Vagina (tissue), 2 donors: ENCODE measurements at regions not wholly inside any gene's neighbourhood (a gene's known extent, or its start where the extent isn't known, plus 50 kb on each side); places are given as distances from the start of the nearest gene placed in this dataset.

Experiments used
- DNase-seq, 2 donors: peaks; one replicate each; pipeline ENCODE4 v3.0.0-alpha.2; 2017; ENCODE audit errors: extremely low spot score in 2 of 2
- H3K27ac ChIP-seq: fragments of 200-600 bp; sonication (generic); one replicate; pipeline ENCODE4 v1.5.1; 2019
- H3K27me3 ChIP-seq: fragments of 200-600 bp; sonication (generic); one replicate; pipeline ENCODE4 v1.5.1; 2019
- H3K36me3 ChIP-seq, 2 donors: fragments of 200-600 bp; sonication (generic); one replicate each; pipeline ENCODE4 v1.5.1; 2017 to 2019
- H3K4me1 ChIP-seq: fragments of 200-600 bp; sonication (generic); one replicate; pipeline ENCODE4 v1.5.1; 2019
- H3K4me3 ChIP-seq, 2 donors: fragments of 200-600 bp; sonication (generic); 1 replicate in 1 of 2; 2 replicates in 1 of 2; pipeline ENCODE4 v1.5.1; 2016 to 2019
- H3K9me3 ChIP-seq: fragments of 200-600 bp; sonication (generic); one replicate; pipeline ENCODE4 v1.5.1; 2019
- POLR2A ChIP-seq, 2 donors: fragments of 450-650 bp; IDR thresholded peaks; one replicate each; pipeline ENCODE4 v1.6.1; 2017; ENCODE audit warnings: antibody characterized with exemption in 2 of 2, mild to moderate bottlenecking in 2 of 2, moderate library complexity in 2 of 2
- POLR2AphosphoS5 ChIP-seq, 2 donors: sonication (generic); formaldehyde crosslinking; IDR thresholded peaks; one replicate each; pipeline ENCODE4 v1.9.0; 2017; ENCODE audit warnings: antibody characterized with exemption in 2 of 2, mild to moderate bottlenecking in 2 of 2, low read depth in 1 of 2; ENCODE audit not compliant: insufficient read depth in 1 of 2
- intact Hi-C: fragments of 100-400 bp; cut with DNase I; formaldehyde crosslinking; loops from one replicate; pipeline ENCODE4 v1.15.1; 2023
- TF ChIP-seq, protein P1 (sequence below), 3 experiments: fragments of 450-650 bp in 2 of 3; fragments of 200-600 bp in 1 of 3; sonication (generic) in 1 of 3; IDR thresholded peaks; one replicate each; pipeline ENCODE4 v1.5.1; 2017 to 2019; ENCODE audit warnings: antibody characterized with exemption in 3 of 3, mild to moderate bottlenecking in 2 of 3, moderate library complexity in 2 of 3

- Histone ChIP-seq H3K9me3 (no peaks in the 10 kb centered on the region), H3K27ac (no peak overlapping the region), H3K36me3 (no peaks in the 10 kb centered on the region), H3K27me3 (no peaks in the 10 kb centered on the region), H3K4me1 (no peaks in the 10 kb centered on the region), H3K4me3 (no peak overlapping the region)
- TF ChIP-seq POLR2AphosphoS5 (IDR thresholded peaks at IDR 0.05; ENCODE audit: insufficient read depth in 1 of 2, low read depth in 1 of 2), result no peak
- no peak for TF ChIP-seq POLR2A (IDR thresholded peaks at IDR 0.05)
- TF ChIP-seq, protein P1, sequence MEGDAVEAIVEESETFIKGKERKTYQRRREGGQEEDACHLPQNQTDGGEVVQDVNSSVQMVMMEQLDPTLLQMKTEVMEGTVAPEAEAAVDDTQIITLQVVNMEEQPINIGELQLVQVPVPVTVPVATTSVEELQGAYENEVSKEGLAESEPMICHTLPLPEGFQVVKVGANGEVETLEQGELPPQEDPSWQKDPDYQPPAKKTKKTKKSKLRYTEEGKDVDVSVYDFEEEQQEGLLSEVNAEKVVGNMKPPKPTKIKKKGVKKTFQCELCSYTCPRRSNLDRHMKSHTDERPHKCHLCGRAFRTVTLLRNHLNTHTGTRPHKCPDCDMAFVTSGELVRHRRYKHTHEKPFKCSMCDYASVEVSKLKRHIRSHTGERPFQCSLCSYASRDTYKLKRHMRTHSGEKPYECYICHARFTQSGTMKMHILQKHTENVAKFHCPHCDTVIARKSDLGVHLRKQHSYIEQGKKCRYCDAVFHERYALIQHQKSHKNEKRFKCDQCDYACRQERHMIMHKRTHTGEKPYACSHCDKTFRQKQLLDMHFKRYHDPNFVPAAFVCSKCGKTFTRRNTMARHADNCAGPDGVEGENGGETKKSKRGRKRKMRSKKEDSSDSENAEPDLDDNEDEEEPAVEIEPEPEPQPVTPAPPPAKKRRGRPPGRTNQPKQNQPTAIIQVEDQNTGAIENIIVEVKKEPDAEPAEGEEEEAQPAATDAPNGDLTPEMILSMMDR (IDR thresholded peaks at IDR 0.05), result no peak
- DNase-seq, result no peak
- intact Hi-C loops, result no loop called here
Measured at GRCh38 chr14:85963486-85963885, 433.5 kb downstream of the FLRT2 start.

- intact Hi-C loops, result no loop called here
- Histone ChIP-seq H3K4me1 (no peaks in the 10 kb centered on the region), H3K36me3 (no peaks in the 10 kb centered on the region), H3K27me3 (no peaks in the 10 kb centered on the region), H3K4me3 (no peak overlapping the region), H3K27ac (no peak overlapping the region), H3K9me3 (no peaks in the 10 kb centered on the region)
- TF ChIP-seq POLR2AphosphoS5 (IDR thresholded peaks at IDR 0.05; ENCODE audit: insufficient read depth in 1 of 2, low read depth in 1 of 2), result no peak
- no peak for TF ChIP-seq POLR2A (IDR thresholded peaks at IDR 0.05)
- TF ChIP-seq, protein P1 (IDR thresholded peaks at IDR 0.05), result no peak
- DNase-seq, result no peak
Measured at GRCh38 chr14:85960756-85961155, 430.8 kb downstream of the FLRT2 start.

DNA sequence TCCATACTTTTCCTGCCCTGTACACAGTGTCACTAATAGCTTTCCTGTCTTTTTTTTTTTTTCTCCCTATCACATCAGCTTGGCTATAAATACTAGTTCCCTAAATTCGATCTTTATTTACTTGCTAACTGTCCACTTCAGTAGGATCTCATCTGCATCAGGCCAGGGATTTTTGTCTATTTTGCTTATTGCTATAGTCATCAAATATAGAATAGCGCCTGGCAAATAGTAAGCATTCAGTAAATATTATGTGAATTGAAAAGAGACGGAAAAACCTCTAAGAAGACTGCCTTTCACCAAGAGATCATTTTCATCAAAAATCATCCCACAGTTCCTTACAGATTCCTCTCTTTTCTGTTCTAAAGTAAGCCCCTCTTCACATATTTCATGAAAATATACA is 429.1 kb downstream of the FLRT2 start:
- no peak for TF ChIP-seq POLR2A (IDR thresholded peaks at IDR 0.05)
- TF ChIP-seq POLR2AphosphoS5 (IDR thresholded peaks at IDR 0.05; ENCODE audit: insufficient read depth in 1 of 2, low read depth in 1 of 2), result no peak
- Histone ChIP-seq H3K9me3 (no peaks in the 10 kb centered on the region), H3K27ac (no peak overlapping the region), H3K4me3 (no peak overlapping the region), H3K27me3 (no peaks in the 10 kb centered on the region), H3K4me1 (no peaks in the 10 kb centered on the region), H3K36me3 (no peaks in the 10 kb centered on the region)
- no peak for DNase-seq
- intact Hi-C loops, result no loop called here

DNA sequence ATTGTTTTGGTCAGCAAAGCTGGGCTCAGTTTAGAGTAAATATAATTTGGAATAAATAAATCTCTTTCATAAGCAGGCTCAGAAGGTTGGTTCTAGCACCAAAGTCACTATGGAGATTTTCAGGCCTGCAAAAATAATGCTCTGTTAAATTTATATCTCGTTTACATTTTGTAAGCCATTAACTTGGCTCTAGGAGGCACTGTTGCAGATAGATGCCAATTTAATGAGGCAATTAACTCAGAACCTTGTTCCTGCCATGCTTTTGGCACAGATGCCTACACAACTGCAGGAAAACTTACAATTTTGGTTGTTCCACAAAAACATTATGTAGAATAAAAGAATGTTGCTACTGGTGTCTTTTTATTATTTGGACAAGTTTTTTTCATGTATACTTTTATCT is 428.1 kb downstream of the FLRT2 start:
- Histone ChIP-seq H3K9me3 (no peaks in the 10 kb centered on the region), H3K27me3 (no peaks in the 10 kb centered on the region), H3K27ac (no peak overlapping the region), H3K4me1 (no peaks in the 10 kb centered on the region), H3K36me3 (no peaks in the 10 kb centered on the region), H3K4me3 (no peak overlapping the region)
- intact Hi-C loops, result no loop called here
- TF ChIP-seq POLR2A (IDR thresholded peaks at IDR 0.05) (no peak), POLR2AphosphoS5 (IDR thresholded peaks at IDR 0.05; ENCODE audit: insufficient read depth in 1 of 2, low read depth in 1 of 2) (no peak)
- TF ChIP-seq, protein P1 (IDR thresholded peaks at IDR 0.05), result no peak
- DNase-seq, result no peak

DNA sequence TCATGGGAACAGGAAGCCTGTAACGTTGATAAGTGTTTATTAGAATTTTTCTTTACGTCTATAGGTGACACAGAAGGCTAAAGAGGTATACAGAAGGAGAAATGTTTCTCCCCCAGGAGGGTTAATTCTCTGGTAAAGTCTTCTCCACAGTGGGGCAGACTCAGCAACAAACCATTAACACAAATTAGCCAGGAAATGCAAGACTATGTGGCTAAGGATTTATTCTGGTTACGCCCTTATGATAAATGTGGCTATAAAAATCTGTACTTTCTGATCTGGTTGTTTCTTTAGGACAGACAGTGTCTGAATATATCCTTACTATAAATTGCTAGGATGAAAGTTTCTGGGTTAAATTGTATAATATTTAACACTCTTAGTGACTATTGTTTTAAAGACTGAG is 423.3 kb downstream of the FLRT2 start:
- intact Hi-C loops, result no loop called here
- Histone ChIP-seq H3K9me3 (no peaks in the 10 kb centered on the region), H3K4me3 (no peak overlapping the region), H3K27me3 (no peaks in the 10 kb centered on the region), H3K36me3 (no peaks in the 10 kb centered on the region), H3K4me1 (no peaks in the 10 kb centered on the region), H3K27ac (no peak overlapping the region)
- TF ChIP-seq POLR2AphosphoS5 (IDR thresholded peaks at IDR 0.05; ENCODE audit: insufficient read depth in 1 of 2, low read depth in 1 of 2) (no peak), POLR2A (IDR thresholded peaks at IDR 0.05) (no peak)
- TF ChIP-seq, protein P1 (IDR thresholded peaks at IDR 0.05), result no peak
- DNase-seq, result no peak

- no peaks in the 10 kb centered on the region for H3K36me3 ChIP-seq
- H3K27ac ChIP-seq, result no peak overlapping the region
- no peak for DNase-seq
- TF ChIP-seq POLR2AphosphoS5 (IDR thresholded peaks at IDR 0.05; ENCODE audit: insufficient read depth in 1 of 2, low read depth in 1 of 2) (no peak), POLR2A (IDR thresholded peaks at IDR 0.05) (no peak)
- TF ChIP-seq, protein P1 (IDR thresholded peaks at IDR 0.05), result no peak
- H3K4me1 ChIP-seq, result no peaks in the 10 kb centered on the region
- no peaks in the 10 kb centered on the region for H3K9me3 ChIP-seq
- intact Hi-C loops, result no loop called here
- no peak overlapping the region for H3K4me3 ChIP-seq
- no peaks in the 10 kb centered on the region for H3K27me3 ChIP-seq
Measured at GRCh38 chr14:85948153-85948552, 418.2 kb downstream of the FLRT2 start.
